HG02981 (cell line): ENCODE measurements at regions not wholly inside any gene's neighbourhood (a gene's known extent, or its start where the extent isn't known, plus 50 kb on each side); places are given as distances from the start of the nearest gene placed in this dataset.

Source experiments
- ATAC-seq: cut with Tn5 transposase; IDR thresholded peaks from one replicate; pipeline ENCODE4 v1.9.1; 2021; ENCODE audit warnings: mild to moderate bottlenecking, moderate library complexity; ENCODE audit not compliant: unreplicated experiment

GRCh38 chr2:128399690-128400291, 81.1 kb upstream of the HS6ST1 start:
- no peak for ATAC-seq

GRCh38 chr2:128401680-128402079, 83.0 kb upstream of the HS6ST1 start:
- no peak for ATAC-seq

GRCh38 chr2:128402911-128403670, 84.4 kb upstream of the HS6ST1 start:
- no peak for ATAC-seq

GRCh38 chr2:128403814-128404708, 85.4 kb upstream of the HS6ST1 start:
- ATAC-seq: no peak

GRCh38 chr2:128404709-128405466, 86.2 kb upstream of the HS6ST1 start:
- ATAC-seq: no peak

GRCh38 chr2:128405467-128405900, 86.8 kb upstream of the HS6ST1 start:
- ATAC-seq: no peak

GRCh38 chr2:128405981-128406613, 87.4 kb upstream of the HS6ST1 start:
- ATAC-seq: no peak

- ATAC-seq: no peak
These were observed 88.3 kb upstream of the HS6ST1 start for GRCh38 chr2:128406736-128407554.

GRCh38 chr2:128408349-128409305, 90.0 kb upstream of the HS6ST1 start:
- ATAC-seq: no peak

- ATAC-seq: no peak
These were observed 90.8 kb upstream of the HS6ST1 start for GRCh38 chr2:128409326-128410034.

- ATAC-seq: no peak
These were observed 91.5 kb upstream of the HS6ST1 start for GRCh38 chr2:128410035-128410757.

GRCh38 chr2:128410758-128411215, 92.1 kb upstream of the HS6ST1 start:
- ATAC-seq: no peak

GRCh38 chr2:128411431-128411830, 92.8 kb upstream of the HS6ST1 start:
- no peak for ATAC-seq

GRCh38 chr2:128412181-128412871, 93.7 kb upstream of the HS6ST1 start:
- no peak for ATAC-seq

GRCh38 chr2:128413014-128413717, 94.5 kb upstream of the HS6ST1 start:
- no peak for ATAC-seq
